H9 (cell line): ENCODE measurements at regions not wholly inside any gene's neighbourhood (a gene's known extent, or its start where the extent isn't known, plus 50 kb on each side); places are given as distances from the start of the nearest gene placed in this dataset.

Source experiments
- DNase-seq: peaks from one replicate; pipeline ENCODE4 v3.0.0-alpha.2; 2017
- H2AFZ ChIP-seq: one replicate; pipeline ENCODE4 v1.6.1; 2013; ENCODE audit warnings: mild to moderate bottlenecking, low read length, control low read depth, moderate library complexity
- H2AK5ac ChIP-seq: 2 replicates; pipeline ENCODE4 v1.6.1; 2013; ENCODE audit warnings: low read length, control low read depth, mixed read lengths; ENCODE audit not compliant: insufficient read length
- H2BK120ac ChIP-seq: one replicate; pipeline ENCODE4 v1.6.1; 2013; ENCODE audit warnings: low read depth, mild to moderate bottlenecking, low read length, control low read depth, inconsistent platforms; ENCODE audit not compliant: poor library complexity, severe bottlenecking
- H2BK12ac ChIP-seq: 2 replicates; pipeline ENCODE4 v1.6.1; 2013; ENCODE audit warnings: low read length, control low read depth, mixed read lengths, low read depth; ENCODE audit not compliant: insufficient read length
- H2BK15ac ChIP-seq: 2 replicates; pipeline ENCODE4 v1.6.1; 2013; ENCODE audit warnings: low read depth, low read length, control low read depth
- H2BK20ac ChIP-seq: one replicate; pipeline ENCODE4 v1.6.1; 2013; ENCODE audit warnings: low read depth, mild to moderate bottlenecking, low read length, control low read depth, inconsistent platforms; ENCODE audit not compliant: poor library complexity, severe bottlenecking
- H2BK5ac ChIP-seq: 2 replicates; pipeline ENCODE4 v1.6.1; 2013; ENCODE audit warnings: low read length, control low read depth, mixed read lengths; ENCODE audit not compliant: insufficient read length
- H3K14ac ChIP-seq: 2 replicates; pipeline ENCODE4 v1.6.1; 2013; ENCODE audit warnings: low read length, control low read depth; ENCODE audit not compliant: insufficient read depth
- H3K18ac ChIP-seq: 2 replicates; pipeline ENCODE4 v1.6.1; 2013; ENCODE audit warnings: low read depth, mild to moderate bottlenecking, mixed read lengths, low read length, control low read depth; ENCODE audit not compliant: insufficient read length
- H3K23ac ChIP-seq: 2 replicates; pipeline ENCODE4 v1.6.1; 2013; ENCODE audit warnings: low read length, control low read depth, mixed read lengths, low read depth; ENCODE audit not compliant: insufficient read length
- H3K23me2 ChIP-seq: 2 replicates; pipeline ENCODE4 v1.6.1; 2013; ENCODE audit warnings: low read depth, mild to moderate bottlenecking, mixed read lengths, low read length, control low read depth; ENCODE audit not compliant: insufficient read length, poor library complexity, severe bottlenecking
- H3K27ac ChIP-seq: 2 replicates; pipeline ENCODE4 v1.5.1; 2013; ENCODE audit warnings: low read length, control low read depth, mixed read lengths, low read depth; ENCODE audit not compliant: insufficient read length
- H3K27me3 ChIP-seq: 2 replicates; pipeline ENCODE4 v1.6.1; 2013; ENCODE audit warnings: low read length, control low read depth, inconsistent platforms; ENCODE audit not compliant: insufficient read depth
- H3K4ac ChIP-seq: 2 replicates; pipeline ENCODE4 v1.6.1; 2013; ENCODE audit warnings: low read depth, mild to moderate bottlenecking, control low read depth, inconsistent platforms, low read length, moderate library complexity
- H3K4me1 ChIP-seq: 2 replicates; pipeline ENCODE4 v1.6.1; 2013; ENCODE audit warnings: low read length, control low read depth, inconsistent platforms; ENCODE audit not compliant: insufficient read depth
- H3K4me2 ChIP-seq: 2 replicates; pipeline ENCODE4 v1.6.1; 2013; ENCODE audit warnings: low read length, control low read depth, mixed read lengths; ENCODE audit not compliant: insufficient read length, insufficient read depth
- H3K56ac ChIP-seq: 2 replicates; pipeline ENCODE4 v1.6.1; 2013; ENCODE audit warnings: low read depth, mild to moderate bottlenecking, mixed read lengths, low read length, control low read depth; ENCODE audit not compliant: insufficient read length
- H3K79me1 ChIP-seq: 2 replicates; pipeline ENCODE4 v1.6.1; 2013; ENCODE audit warnings: low read depth, mild to moderate bottlenecking, moderate library complexity, low read length, control low read depth, inconsistent platforms; ENCODE audit not compliant: insufficient read depth, poor library complexity, severe bottlenecking
- H3K79me2 ChIP-seq: 2 replicates; pipeline ENCODE4 v1.6.1; 2013; ENCODE audit warnings: low read length, control low read depth, inconsistent platforms; ENCODE audit not compliant: insufficient read depth
- H3K9ac ChIP-seq: 2 replicates; pipeline ENCODE4 v1.6.1; 2013; ENCODE audit warnings: low read length, control low read depth, mixed read lengths; ENCODE audit not compliant: insufficient read length; ENCODE audit errors: extremely low read depth
- H3K9me3 ChIP-seq: one replicate; pipeline ENCODE4 v1.6.1; 2013; ENCODE audit warnings: low read depth, low read length, inconsistent platforms; ENCODE audit not compliant: control insufficient read depth
- H3T11ph ChIP-seq: one replicate; pipeline ENCODE4 v1.6.1; 2013; ENCODE audit warnings: mild to moderate bottlenecking, low read length, control low read depth, inconsistent platforms
- H4K20me1 ChIP-seq: one replicate; pipeline ENCODE4 v1.6.1; 2013; ENCODE audit not compliant: control insufficient read depth, insufficient read length, insufficient read depth
- H4K5ac ChIP-seq: 2 replicates; pipeline ENCODE4 v1.6.1; 2013; ENCODE audit warnings: low read depth, mild to moderate bottlenecking, mixed read lengths, low read length, control low read depth; ENCODE audit not compliant: insufficient read length
- H4K8ac ChIP-seq: replicated peaks from 2 replicates; pipeline ENCODE4 v1.6.1; 2013; ENCODE audit warnings: low read length, control low read depth, mixed read lengths, low read depth; ENCODE audit not compliant: insufficient read length
- H4K91ac ChIP-seq: 2 replicates; pipeline ENCODE4 v1.6.1; 2013; ENCODE audit warnings: low read depth, mild to moderate bottlenecking, moderate library complexity, mixed read lengths, low read length, control low read depth; ENCODE audit not compliant: insufficient read length
- H3K27ac Mint-ChIP-seq, 3 experiments: 2 replicates in 2 of 3; 3 replicates in 1 of 3; pipeline ENCODE4 v1.8.0; 2020 to 2021; ENCODE audit warnings: mixed read lengths in 3 of 3, mild to moderate bottlenecking in 1 of 3, moderate library complexity in 1 of 3
- H3K27me3 Mint-ChIP-seq: 2 replicates; pipeline ENCODE4 v1.8.0; 2021; ENCODE audit warnings: low read depth, mild to moderate bottlenecking, moderate library complexity, mixed read lengths
- H3K36me3 Mint-ChIP-seq, 3 experiments: 2 replicates in 2 of 3; 3 replicates in 1 of 3; pipeline ENCODE4 v1.8.0; 2020 to 2021; ENCODE audit warnings: low read depth in 3 of 3, mixed read lengths in 3 of 3; ENCODE audit not compliant: insufficient read depth in 1 of 3
- H3K4me1 Mint-ChIP-seq, 2 experiments: 2 replicates each; pipeline ENCODE4 v1.8.0; 2020; ENCODE audit warnings: mixed read lengths in 2 of 2
- H3K4me3 Mint-ChIP-seq, 2 experiments: 2 replicates in 1 of 2; 3 replicates in 1 of 2; pipeline ENCODE4 v1.8.0; 2020 to 2021; ENCODE audit warnings: mild to moderate bottlenecking in 2 of 2, mixed read lengths in 2 of 2, moderate library complexity in 1 of 2
- H3K9me3 Mint-ChIP-seq, 2 experiments: 2 replicates in 1 of 2; 3 replicates in 1 of 2; pipeline ENCODE4 v1.8.0; 2020; ENCODE audit warnings: mild to moderate bottlenecking in 2 of 2, mixed read lengths in 2 of 2, moderate library complexity in 1 of 2
- CTCF ChIP-seq: fragments of 200-600 bp; sonication (generic); conservative IDR thresholded peaks from 3 replicates; pipeline ENCODE4 v1.8.0; 2021; ENCODE audit warnings: antibody characterized with exemption, mild to moderate bottlenecking
- WGBS: extraction: QIAGEN DNeasy Blood & Tissue Kit; methylation state at CpG from one replicate; pipeline ENCODE4 v1.1.7; 2013; ENCODE audit warnings: missing lambda C conversion rate, low lambda C conversion rate, mixed read lengths; ENCODE audit not compliant: insufficient read length; ENCODE audit errors: extremely low coverage; 5-methylcytosine and 5-hydroxymethylcytosine counted together

- Histone ChIP-seq H2BK15ac (no peak overlapping the region), H2BK20ac (no peak overlapping the region), H3K23ac (no peak overlapping the region), H3K23me2 (no peaks in the 10 kb centered on the region), H4K20me1 (no peaks in the 10 kb centered on the region), H3K18ac (no peak overlapping the region), H4K8ac (no peak overlapping the region), H2BK120ac (no peak overlapping the region), H3K4ac (no peak overlapping the region), H3T11ph (no peak overlapping the region), H3K27ac (no peak overlapping the region), H3K9me3 (no peaks in the 10 kb centered on the region), H3K9ac (no peak overlapping the region), H3K4me1 (no peaks in the 10 kb centered on the region), H3K27me3 (no peaks in the 10 kb centered on the region), H3K56ac (no peak overlapping the region), H2BK12ac (no peak overlapping the region), H4K5ac (no peak overlapping the region), H2BK5ac (no peak overlapping the region), H3K79me2 (no peaks in the 10 kb centered on the region), H3K79me1 (no peaks in the 10 kb centered on the region), H2AFZ (no peak overlapping the region), H3K14ac (no peak overlapping the region), H4K91ac (no peak overlapping the region), H3K4me2 (no peak overlapping the region), H2AK5ac (no peak overlapping the region)
- no CpG with 5 or more reads among the region's 3 CpGs for WGBS
- Mint-ChIP-seq H3K9me3 (no peaks in the 10 kb centered on the region), H3K27me3 (no peaks in the 10 kb centered on the region), H3K27ac (no peak overlapping the region), H3K36me3 (no peaks in the 10 kb centered on the region; a peak in 1 of 7 replicates), H3K4me1 (no peaks in the 10 kb centered on the region), H3K4me3 (no peak overlapping the region)
- DNase-seq, result no peak
- TF ChIP-seq CTCF, result no peak
Measured at GRCh38 chr3:148315756-148316155, 381.9 kb upstream of the AGTR1 start.
